ENCODE measurements at regions not wholly inside any gene's neighbourhood (a gene's known extent, or its start where the extent isn't known, plus 50 kb on each side); places are given as distances from the start of the nearest gene placed in this dataset.

GRCh38 chr1:81453367-81453703, 347.4 kb upstream of the ADGRL2 start:
- Mint-ChIP-seq H3K4me1 (ENCODE audit: unreplicated experiment) (no peaks in the 10 kb centered on the region), H3K27ac (ENCODE audit: unreplicated experiment) (no peak overlapping the region), H3K4me3 (ENCODE audit: unreplicated experiment) (no peak overlapping the region), H3K36me3 (ENCODE audit: unreplicated experiment) (no peaks in the 10 kb centered on the region), H3K9me3 (ENCODE audit: unreplicated experiment) (no peaks in the 10 kb centered on the region), H3K27me3 (ENCODE audit: unreplicated experiment) (no peaks in the 10 kb centered on the region)
- no peak for TF ChIP-seq CTCF (IDR thresholded peaks at IDR 0.05)
- DNase-seq (ENCODE audit: extremely low spot score, unreplicated experiment), result no peak

- DNase-seq (ENCODE audit: extremely low spot score, unreplicated experiment), result no peak
- no peak for TF ChIP-seq CTCF (IDR thresholded peaks at IDR 0.05)
- no peaks in the 10 kb centered on the region for H3K36me3 Mint-ChIP-seq (ENCODE audit: unreplicated experiment)
- H3K27ac Mint-ChIP-seq (ENCODE audit: unreplicated experiment), result no peak overlapping the region
- H3K4me1 Mint-ChIP-seq (ENCODE audit: unreplicated experiment), result no peaks in the 10 kb centered on the region
- H3K9me3 Mint-ChIP-seq (ENCODE audit: unreplicated experiment), result no peaks in the 10 kb centered on the region
- H3K4me3 Mint-ChIP-seq (ENCODE audit: unreplicated experiment), result no peak overlapping the region
- no peaks in the 10 kb centered on the region for H3K27me3 Mint-ChIP-seq (ENCODE audit: unreplicated experiment)
Observed at GRCh38 chr1:81452693-81453366, 347.9 kb upstream of the ADGRL2 start.

- no peaks in the 10 kb centered on the region for H3K36me3 Mint-ChIP-seq (ENCODE audit: unreplicated experiment)
- H3K4me3 Mint-ChIP-seq (ENCODE audit: unreplicated experiment), result no peak overlapping the region
- no peaks in the 10 kb centered on the region for H3K4me1 Mint-ChIP-seq (ENCODE audit: unreplicated experiment)
- H3K9me3 Mint-ChIP-seq (ENCODE audit: unreplicated experiment), result no peaks in the 10 kb centered on the region
- no peak for TF ChIP-seq CTCF (IDR thresholded peaks at IDR 0.05)
- DNase-seq (ENCODE audit: extremely low spot score, unreplicated experiment), result no peak
- no peaks in the 10 kb centered on the region for H3K27me3 Mint-ChIP-seq (ENCODE audit: unreplicated experiment)
- no peak overlapping the region for H3K27ac Mint-ChIP-seq (ENCODE audit: unreplicated experiment)
Observed at GRCh38 chr1:81449786-81450185, 350.9 kb upstream of the ADGRL2 start.

- H3K4me1 Mint-ChIP-seq (ENCODE audit: unreplicated experiment), result no peaks in the 10 kb centered on the region
- no peak overlapping the region for H3K4me3 Mint-ChIP-seq (ENCODE audit: unreplicated experiment)
- TF ChIP-seq CTCF (IDR thresholded peaks at IDR 0.05), result no peak
- DNase-seq (ENCODE audit: extremely low spot score, unreplicated experiment), result no peak
- H3K36me3 Mint-ChIP-seq (ENCODE audit: unreplicated experiment), result no peaks in the 10 kb centered on the region
- H3K9me3 Mint-ChIP-seq (ENCODE audit: unreplicated experiment), result no peaks in the 10 kb centered on the region
- H3K27ac Mint-ChIP-seq (ENCODE audit: unreplicated experiment), result no peak overlapping the region
- no peaks in the 10 kb centered on the region for H3K27me3 Mint-ChIP-seq (ENCODE audit: unreplicated experiment)
Observed at GRCh38 chr1:81446000-81446669, 354.6 kb upstream of the ADGRL2 start.

- no peak for TF ChIP-seq CTCF (IDR thresholded peaks at IDR 0.05)
- Mint-ChIP-seq H3K36me3 (ENCODE audit: unreplicated experiment) (no peaks in the 10 kb centered on the region), H3K27ac (ENCODE audit: unreplicated experiment) (no peak overlapping the region), H3K27me3 (ENCODE audit: unreplicated experiment) (no peaks in the 10 kb centered on the region), H3K4me1 (ENCODE audit: unreplicated experiment) (no peaks in the 10 kb centered on the region), H3K9me3 (ENCODE audit: unreplicated experiment) (no peaks in the 10 kb centered on the region), H3K4me3 (ENCODE audit: unreplicated experiment) (no peak overlapping the region)
- DNase-seq (ENCODE audit: extremely low spot score, unreplicated experiment), result no peak
Observed at GRCh38 chr1:81443288-81443687, 357.4 kb upstream of the ADGRL2 start.
